ENCODE measurements at regions not wholly inside any gene's neighbourhood (a gene's known extent, or its start where the extent isn't known, plus 50 kb on each side); places are given as distances from the start of the nearest gene placed in this dataset.

GRCh38 chr3:175914785-175915184, 1055.7 kb downstream of the NAALADL2 start:
- Histone ChIP-seq H3K79me2 (ENCODE audit: insufficient read depth, low read depth, low read length) (no peaks in the 10 kb centered on the region), H3K9me2 (ENCODE audit: insufficient read depth, low read length) (no peaks in the 10 kb centered on the region), H3K9me3 (ENCODE audit: low read length) (no peaks in the 10 kb centered on the region), H3K4me3 (ENCODE audit: low read depth, low read length, poor library complexity, severe bottlenecking) (no peak overlapping the region), H2AFZ (ENCODE audit: low read length) (no peak overlapping the region), H3K4me1 (ENCODE audit: insufficient read depth, low read length, poor library complexity, severe bottlenecking) (no peaks in the 10 kb centered on the region), H3K4me2 (ENCODE audit: low read length) (no peak overlapping the region), H4K20me1 (ENCODE audit: insufficient read depth, low read length) (no peaks in the 10 kb centered on the region), H3K36me3 (ENCODE audit: insufficient read depth, low read length) (no peaks in the 10 kb centered on the region), H3K27ac (ENCODE audit: low read depth, low read length, poor library complexity, severe bottlenecking) (no peak overlapping the region)
- CTCF ChIA-PET (ENCODE audit: unreplicated experiment): no interaction called here
- POLR2A ChIA-PET: no interaction called here
- no peak for DNase-seq (ENCODE audit: low spot score)
- no peak for TF ChIP-seq EZH2phosphoT487 (IDR thresholded peaks at IDR 0.05; ENCODE audit: borderline replicate concordance, low read depth, low read length)
- TF ChIP-seq, protein P1, sequence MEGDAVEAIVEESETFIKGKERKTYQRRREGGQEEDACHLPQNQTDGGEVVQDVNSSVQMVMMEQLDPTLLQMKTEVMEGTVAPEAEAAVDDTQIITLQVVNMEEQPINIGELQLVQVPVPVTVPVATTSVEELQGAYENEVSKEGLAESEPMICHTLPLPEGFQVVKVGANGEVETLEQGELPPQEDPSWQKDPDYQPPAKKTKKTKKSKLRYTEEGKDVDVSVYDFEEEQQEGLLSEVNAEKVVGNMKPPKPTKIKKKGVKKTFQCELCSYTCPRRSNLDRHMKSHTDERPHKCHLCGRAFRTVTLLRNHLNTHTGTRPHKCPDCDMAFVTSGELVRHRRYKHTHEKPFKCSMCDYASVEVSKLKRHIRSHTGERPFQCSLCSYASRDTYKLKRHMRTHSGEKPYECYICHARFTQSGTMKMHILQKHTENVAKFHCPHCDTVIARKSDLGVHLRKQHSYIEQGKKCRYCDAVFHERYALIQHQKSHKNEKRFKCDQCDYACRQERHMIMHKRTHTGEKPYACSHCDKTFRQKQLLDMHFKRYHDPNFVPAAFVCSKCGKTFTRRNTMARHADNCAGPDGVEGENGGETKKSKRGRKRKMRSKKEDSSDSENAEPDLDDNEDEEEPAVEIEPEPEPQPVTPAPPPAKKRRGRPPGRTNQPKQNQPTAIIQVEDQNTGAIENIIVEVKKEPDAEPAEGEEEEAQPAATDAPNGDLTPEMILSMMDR (conservative IDR thresholded peaks at IDR 0.05; ENCODE audit: low read length): no peak
- BruUV-seq (replicated peaks): no TSS peak
- intact Hi-C loops (cut with micrococcal nuclease; ENCODE audit: unreplicated experiment): no loop called here

DNA sequence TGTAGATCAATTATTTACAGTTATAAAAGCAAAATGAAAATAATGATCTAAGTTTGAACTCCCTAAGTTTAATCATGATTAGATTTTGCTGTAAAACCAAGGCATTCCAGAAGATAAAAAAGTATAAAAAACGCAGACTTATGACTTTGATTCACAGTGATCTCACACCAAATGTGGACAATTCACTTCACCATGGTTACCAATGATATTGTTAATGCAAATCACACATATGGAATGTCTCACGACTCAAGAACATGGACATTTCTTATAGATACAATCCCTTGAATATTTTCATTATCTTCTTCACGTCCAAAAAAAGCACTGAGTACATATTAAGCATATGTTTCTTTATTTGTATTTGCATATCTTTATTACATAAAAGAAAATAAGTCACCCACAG, 1054.2 kb downstream of the NAALADL2 start:
- ChIA-PET CTCF (ENCODE audit: unreplicated experiment) (no interaction called here), POLR2A (no interaction called here)
- H2AFZ ChIP-seq (ENCODE audit: low read length): no peak overlapping the region
- no peak overlapping the region for H3K27ac ChIP-seq (ENCODE audit: low read depth, low read length, poor library complexity, severe bottlenecking)
- H4K20me1 ChIP-seq (ENCODE audit: insufficient read depth, low read length): no peaks in the 10 kb centered on the region
- H3K9me3 ChIP-seq (ENCODE audit: low read length): no peaks in the 10 kb centered on the region
- H3K9me2 ChIP-seq (ENCODE audit: insufficient read depth, low read length): no peaks in the 10 kb centered on the region
- intact Hi-C loops (cut with micrococcal nuclease; ENCODE audit: unreplicated experiment): no loop called here
- no TSS peak for BruUV-seq (replicated peaks)
- no peak for DNase-seq (ENCODE audit: low spot score)
- TF ChIP-seq EZH2phosphoT487 (IDR thresholded peaks at IDR 0.05; ENCODE audit: borderline replicate concordance, low read depth, low read length): no peak
- TF ChIP-seq, protein P1 (conservative IDR thresholded peaks at IDR 0.05; ENCODE audit: low read length): no peak
- no peak overlapping the region for H3K4me2 ChIP-seq (ENCODE audit: low read length)
- H3K36me3 ChIP-seq (ENCODE audit: insufficient read depth, low read length): no peaks in the 10 kb centered on the region
- no peak overlapping the region for H3K4me3 ChIP-seq (ENCODE audit: low read depth, low read length, poor library complexity, severe bottlenecking)
- H3K4me1 ChIP-seq (ENCODE audit: insufficient read depth, low read length, poor library complexity, severe bottlenecking): no peaks in the 10 kb centered on the region
- H3K79me2 ChIP-seq (ENCODE audit: insufficient read depth, low read depth, low read length): no peaks in the 10 kb centered on the region

- no peaks in the 10 kb centered on the region for H3K9me3 ChIP-seq (ENCODE audit: low read length)
- ChIA-PET CTCF (ENCODE audit: unreplicated experiment) (no interaction called here), POLR2A (interaction anchor here (0.6 kb wide), 1 partner anchor 22 kb away, joined by 5 read pairs; no protein-coding TSS in a partner anchor)
- H3K9me2 ChIP-seq (ENCODE audit: insufficient read depth, low read length): no peaks in the 10 kb centered on the region
- intact Hi-C loops (cut with micrococcal nuclease; ENCODE audit: unreplicated experiment): no loop called here
- no peak overlapping the region for H3K4me3 ChIP-seq (ENCODE audit: low read depth, low read length, poor library complexity, severe bottlenecking)
- TF ChIP-seq EZH2phosphoT487 (IDR thresholded peaks at IDR 0.05; ENCODE audit: borderline replicate concordance, low read depth, low read length): no peak
- TF ChIP-seq, protein P1 (conservative IDR thresholded peaks at IDR 0.05; ENCODE audit: low read length): no peak
- H2AFZ ChIP-seq (ENCODE audit: low read length): no peak overlapping the region
- no peak for DNase-seq (ENCODE audit: low spot score)
- no TSS peak for BruUV-seq (replicated peaks)
- no peak overlapping the region for H3K27ac ChIP-seq (ENCODE audit: low read depth, low read length, poor library complexity, severe bottlenecking)
- H3K79me2 ChIP-seq (ENCODE audit: insufficient read depth, low read depth, low read length): no peaks in the 10 kb centered on the region
- no peak overlapping the region for H3K4me2 ChIP-seq (ENCODE audit: low read length)
- H4K20me1 ChIP-seq (ENCODE audit: insufficient read depth, low read length): no peaks in the 10 kb centered on the region
- H3K36me3 ChIP-seq (ENCODE audit: insufficient read depth, low read length): no peaks in the 10 kb centered on the region
- no peaks in the 10 kb centered on the region for H3K4me1 ChIP-seq (ENCODE audit: insufficient read depth, low read length, poor library complexity, severe bottlenecking)
Observed at GRCh38 chr3:175911937-175912336, 1052.8 kb downstream of the NAALADL2 start.
